Fibroblast of lung (primary cell): ENCODE measurements at regions not wholly inside any gene's neighbourhood (a gene's known extent, or its start where the extent isn't known, plus 50 kb on each side); places are given as distances from the start of the nearest gene placed in this dataset.

Experiments
- DNase-seq, 2 donors: peaks; one replicate each; pipeline versions ENCODE4 v3.0.0 to v3.0.0-alpha.2; 2010; ENCODE audit warnings: low read depth in 2 of 2
- H2AFZ ChIP-seq: 2 replicates; pipeline ENCODE4 v1.5.1; 2012; ENCODE audit warnings: low read length, control low read depth, inconsistent platforms
- H3K27ac ChIP-seq: 2 replicates; pipeline ENCODE4 v1.5.1; 2011; ENCODE audit warnings: low read length, control low read depth; ENCODE audit not compliant: insufficient read depth
- H3K27me3 ChIP-seq: 2 replicates; pipeline ENCODE4 v1.5.1; 2011; ENCODE audit warnings: mild to moderate bottlenecking, low read length; ENCODE audit not compliant: control insufficient read depth, insufficient read depth
- H3K36me3 ChIP-seq: 2 replicates; pipeline ENCODE4 v1.5.1; 2011; ENCODE audit warnings: low read length; ENCODE audit not compliant: control insufficient read depth, insufficient read depth
- H3K4me1 ChIP-seq: 2 replicates; pipeline ENCODE4 v1.5.1; 2011; ENCODE audit warnings: low read length; ENCODE audit not compliant: control insufficient read depth, insufficient read depth; ENCODE audit errors: extremely low read depth
- H3K4me2 ChIP-seq: 2 replicates; pipeline ENCODE4 v1.5.1; 2011; ENCODE audit warnings: low read length, control low read depth; ENCODE audit not compliant: insufficient read depth; ENCODE audit errors: extremely low read depth
- H3K4me3 ChIP-seq, 4 experiments: fragments of 200-600 bp in 1 of 4; sonication (generic) in 1 of 4; replicated peaks in 1 of 4; 2 replicates each; pipeline ENCODE4 v1.5.1; 2011 to 2016; ENCODE audit warnings: low read length in 4 of 4, low read depth in 3 of 4, mild to moderate bottlenecking in 3 of 4, control low read depth in 2 of 4, inconsistent platforms in 1 of 4, mixed read lengths in 1 of 4; ENCODE audit not compliant: insufficient read depth in 1 of 4; ENCODE audit errors: control extremely low read depth in 1 of 4
- H3K79me2 ChIP-seq: 2 replicates; pipeline ENCODE4 v1.5.1; 2012; ENCODE audit warnings: mild to moderate bottlenecking, low read length, inconsistent platforms; ENCODE audit not compliant: control insufficient read depth, insufficient read depth
- H3K9ac ChIP-seq: 2 replicates; pipeline ENCODE4 v1.5.1; 2011; ENCODE audit warnings: mild to moderate bottlenecking, low read length, control low read depth; ENCODE audit not compliant: insufficient read depth
- H3K9me3 ChIP-seq: 2 replicates; pipeline ENCODE4 v1.5.1; 2012; ENCODE audit warnings: low read depth, low read length; ENCODE audit not compliant: control insufficient read depth, insufficient read depth
- H4K20me1 ChIP-seq: 2 replicates; pipeline ENCODE4 v1.5.1; 2011; ENCODE audit warnings: low read length; ENCODE audit not compliant: control insufficient read depth, insufficient read depth; ENCODE audit errors: extremely low read depth
- CTCF ChIP-seq, 2 donors: IDR thresholded peaks in 1 of 2; conservative IDR thresholded peaks in 1 of 2; 1 replicate in 1 of 2; 2 replicates in 1 of 2; pipeline ENCODE4 v1.5.1; 2011 to 2012; ENCODE audit warnings: low read length in 2 of 2, control low read depth in 1 of 2, inconsistent platforms in 1 of 2, low read depth in 1 of 2, mild to moderate bottlenecking in 1 of 2
- EZH2 ChIP-seq: IDR thresholded peaks from 2 replicates; pipeline ENCODE4 v1.5.1; 2012; ENCODE audit warnings: low read length, control low read depth, mild to moderate bottlenecking; ENCODE audit errors: missing control alignments

- peak; percentile 4 to 31 for DNase-seq
- no peak overlapping the region for H3K4me2 ChIP-seq
- H3K27me3 ChIP-seq, result no peaks in the 10 kb centered on the region
- no peaks in the 10 kb centered on the region for H3K79me2 ChIP-seq
- H3K9me3 ChIP-seq, result no peaks in the 10 kb centered on the region
- no peak overlapping the region for H3K9ac ChIP-seq
- H4K20me1 ChIP-seq, result no peaks in the 10 kb centered on the region
- no peak overlapping the region for H3K4me3 ChIP-seq
- H3K27ac ChIP-seq, result no peak overlapping the region
- H3K36me3 ChIP-seq, result no peaks in the 10 kb centered on the region
- TF ChIP-seq EZH2 (no peak), CTCF (conservative IDR thresholded peaks at IDR 0.05 in 1 of 2, IDR thresholded peaks at IDR 0.05 in 1 of 2; ENCODE audit: low read depth in 1 of 2, low read length in 2 of 2) (no peak)
- no peak overlapping the region for H2AFZ ChIP-seq
- no peaks in the 10 kb centered on the region for H3K4me1 ChIP-seq
These were observed 760.4 kb downstream of the ZPLD1 start for GRCh38 chr3:103195216-103195615.

- Histone ChIP-seq H3K9me3 (no peaks in the 10 kb centered on the region), H3K9ac (no peak overlapping the region)
These were observed 768.6 kb downstream of the ZPLD1 start for GRCh38 chr3:103203441-103203840.

GRCh38 chr3:103210583-103210982 is 775.8 kb downstream of the ZPLD1 start:
- DNase-seq, result no peak
- H3K4me2 ChIP-seq, result no peak overlapping the region
- H3K79me2 ChIP-seq, result no peaks in the 10 kb centered on the region
- H3K4me1 ChIP-seq, result no peaks in the 10 kb centered on the region
- H3K27ac ChIP-seq, result no peak overlapping the region
- no peaks in the 10 kb centered on the region for H3K9me3 ChIP-seq
- H3K36me3 ChIP-seq, result no peaks in the 10 kb centered on the region
- H3K27me3 ChIP-seq, result no peaks in the 10 kb centered on the region
- H4K20me1 ChIP-seq, result no peaks in the 10 kb centered on the region
- H3K4me3 ChIP-seq, result no peak overlapping the region
- TF ChIP-seq EZH2, result no peak
- TF ChIP-seq CTCF (conservative IDR thresholded peaks at IDR 0.05 in 1 of 2, IDR thresholded peaks at IDR 0.05 in 1 of 2; ENCODE audit: low read depth in 1 of 2, low read length in 2 of 2), result no peak
- no peak overlapping the region for H2AFZ ChIP-seq
- H3K9ac ChIP-seq, result no peak overlapping the region

More at GRCh38 chr3:103203441-103203840, 768.6 kb downstream of the ZPLD1 start:
- no peak overlapping the region for H3K4me2 ChIP-seq
- no peaks in the 10 kb centered on the region for H4K20me1 ChIP-seq
- TF ChIP-seq EZH2 (no peak), CTCF (conservative IDR thresholded peaks at IDR 0.05 in 1 of 2, IDR thresholded peaks at IDR 0.05 in 1 of 2; ENCODE audit: low read depth in 1 of 2, low read length in 2 of 2) (no peak)
- no peaks in the 10 kb centered on the region for H3K36me3 ChIP-seq
- H2AFZ ChIP-seq, result no peak overlapping the region
- no peaks in the 10 kb centered on the region for H3K79me2 ChIP-seq
- H3K4me3 ChIP-seq, result no peak overlapping the region
- no peak overlapping the region for H3K27ac ChIP-seq
- no peaks in the 10 kb centered on the region for H3K27me3 ChIP-seq
- no peaks in the 10 kb centered on the region for H3K4me1 ChIP-seq
- no peak for DNase-seq
